NCI-H2196 treated with DMSO at 0.1 percent for 48 hours (cell line): ENCODE measurements at regions not wholly inside any gene's neighbourhood (a gene's known extent, or its start where the extent isn't known, plus 50 kb on each side); places are given as distances from the start of the nearest gene placed in this dataset.
"Not testable (repeated sequence)": the region's sequence is repeated elsewhere in the genome, so short reads cannot be mapped to it uniquely, and the experiment has no call there.

ENCODE experiments used
- DNase-seq: peaks from one replicate; lab custom pipeline; 2025; ENCODE audit not compliant: unreplicated experiment; lab: John Stamatoyannopoulos, UW

DNA sequence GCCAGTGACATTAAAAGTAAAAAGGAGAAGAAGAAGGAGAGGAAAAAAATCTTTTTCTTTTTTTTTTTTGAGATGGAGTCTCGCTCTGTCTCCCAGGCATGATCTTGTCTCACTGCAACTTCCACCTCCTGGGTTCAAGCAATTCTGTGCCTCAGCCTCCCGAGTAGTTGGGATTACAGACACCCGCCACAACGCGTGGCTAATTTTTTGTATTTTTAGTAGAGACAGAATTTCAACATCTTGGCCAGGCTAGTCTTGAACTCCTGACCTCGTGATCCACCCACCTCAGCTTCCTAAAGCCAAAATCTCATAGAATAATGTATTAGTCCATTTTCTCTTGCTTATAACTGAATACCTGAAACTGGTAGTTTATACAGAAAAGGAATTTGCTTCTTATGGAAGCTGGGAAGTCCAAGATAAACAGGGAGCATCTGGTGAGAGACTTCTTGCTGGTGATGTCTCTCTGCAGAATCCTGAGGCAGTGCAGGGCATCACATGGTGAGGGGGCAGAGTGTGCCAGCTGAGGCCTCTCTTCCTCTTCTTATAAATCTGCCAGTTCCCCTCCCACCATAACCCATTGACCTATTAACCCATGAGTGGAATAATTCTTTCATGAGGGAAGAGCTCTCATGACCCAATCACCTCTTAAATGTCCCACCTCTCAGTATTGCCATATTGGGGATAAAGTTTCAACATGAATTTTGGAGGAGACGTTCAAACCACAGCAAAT lies 466.3 kb downstream of the GADD45G start:
- DNase-seq: no peak

GRCh38 chr9:90073186-90073945 lies 468.6 kb downstream of the GADD45G start:
- no peak for DNase-seq

DNA sequence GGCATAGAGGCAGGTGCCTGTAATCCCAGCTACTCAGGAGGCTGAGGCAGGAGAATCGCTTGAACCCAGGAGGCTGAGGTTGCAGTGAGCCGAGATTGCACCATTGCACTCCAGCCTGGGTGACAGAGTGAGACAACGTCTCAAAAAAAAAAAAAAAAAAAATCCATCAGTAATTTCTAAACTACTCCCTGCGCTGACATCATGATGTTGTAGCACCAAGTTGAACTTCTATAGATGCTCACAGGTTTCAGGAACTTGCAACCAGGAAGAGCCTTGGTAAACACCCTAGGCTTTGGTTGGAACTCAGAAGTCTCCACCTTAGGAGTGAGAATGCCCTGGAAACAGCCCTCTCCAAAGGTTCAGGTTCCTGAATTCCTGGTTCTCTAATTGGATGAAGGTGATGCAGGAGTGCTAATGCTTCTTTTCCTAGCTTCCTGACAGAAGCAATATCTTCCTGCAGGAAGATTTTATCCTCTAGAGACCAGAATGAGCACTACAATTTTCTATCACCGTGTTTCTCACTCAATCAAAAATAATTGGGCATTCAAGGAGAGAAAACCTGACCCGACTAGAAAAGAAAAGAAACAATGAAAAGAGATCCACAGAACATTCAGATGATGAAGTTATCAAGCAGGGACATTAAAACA lies 469.6 kb downstream of the GADD45G start:
- no peak for DNase-seq

DNA sequence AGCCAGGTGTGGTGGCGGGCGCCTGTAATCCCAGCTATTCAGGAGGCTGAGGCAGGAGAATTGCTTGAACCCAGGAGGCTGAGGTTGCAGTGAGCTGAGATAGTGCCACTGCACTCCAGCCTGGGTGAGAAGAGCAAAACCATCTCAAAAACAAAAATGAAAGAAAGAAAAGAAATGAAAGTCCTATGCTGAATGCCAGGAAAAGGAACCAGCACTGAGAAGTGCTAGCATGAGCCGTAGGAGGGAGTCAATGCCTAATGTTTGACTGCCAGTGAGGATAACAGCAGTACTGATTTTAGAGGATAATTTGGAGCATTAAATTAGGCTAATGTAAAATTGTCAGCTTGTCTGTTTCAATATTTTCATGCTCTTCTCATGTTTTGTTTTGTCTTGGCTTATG lies 472.8 kb downstream of the GADD45G start:
- DNase-seq: not testable (repeated sequence)

DNA sequence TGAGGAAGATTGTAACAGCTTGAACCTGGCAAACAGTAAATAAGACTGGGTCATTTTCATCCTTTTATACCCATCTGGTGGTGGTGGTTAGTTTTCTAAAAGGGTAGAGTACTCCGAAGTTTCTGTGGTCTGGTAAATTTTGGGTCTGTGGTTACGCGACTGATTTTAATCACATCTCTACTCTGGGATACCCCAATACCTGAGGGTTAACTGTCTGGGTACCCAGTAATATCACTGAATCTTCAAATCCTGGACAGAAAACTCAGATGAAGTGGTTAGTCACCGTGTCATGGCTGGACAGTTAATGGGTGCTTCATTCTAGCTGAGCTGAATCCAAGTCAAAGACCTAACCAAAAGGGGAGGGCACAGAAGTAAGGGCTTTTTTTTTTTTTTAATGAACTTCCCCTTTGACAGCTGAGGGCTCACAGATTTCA lies 474.2 kb downstream of the GADD45G start:
- no peak for DNase-seq

DNA sequence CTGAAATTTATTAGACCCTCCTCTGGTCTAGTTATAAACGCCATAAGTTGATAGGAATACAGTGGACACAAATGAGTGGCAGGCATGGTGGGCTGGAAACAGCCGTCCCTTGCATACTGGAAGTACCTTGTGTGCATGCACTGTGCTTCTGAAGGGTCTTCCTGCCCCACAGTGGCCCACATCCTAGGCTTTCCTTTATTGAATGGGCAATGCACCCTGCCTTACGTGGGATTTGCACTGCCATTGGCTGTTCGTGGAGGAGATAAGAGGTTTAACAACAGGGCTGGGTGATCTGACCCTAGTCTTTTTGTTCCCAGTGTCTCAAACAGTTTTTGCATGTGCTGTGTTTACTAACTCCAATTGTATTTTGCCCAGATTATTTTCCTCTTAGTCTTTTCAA lies 480.8 kb downstream of the GADD45G start:
- DNase-seq: no peak

DNA sequence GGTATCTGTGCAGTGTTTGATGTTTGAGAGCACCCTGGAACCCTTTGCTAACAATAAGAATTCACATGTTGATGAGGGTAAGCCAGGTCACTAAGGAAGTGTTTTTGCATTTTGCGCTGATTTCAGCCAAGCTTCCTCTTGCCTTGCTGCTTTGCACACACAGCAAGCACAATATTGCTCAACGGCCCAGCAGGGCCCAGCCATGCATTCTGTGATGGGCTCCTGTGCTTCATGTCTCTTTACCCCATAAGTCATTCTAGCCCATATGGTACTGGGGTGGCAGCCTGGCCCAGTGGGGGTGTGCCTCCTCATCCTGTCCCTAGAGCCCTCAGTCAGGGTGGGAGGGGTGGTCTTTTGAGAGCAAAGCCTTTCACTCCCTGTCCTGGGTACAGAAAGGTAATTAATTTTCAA lies 481.3 kb downstream of the GADD45G start:
- DNase-seq: no peak

- DNase-seq: no peak
These were observed 483.6 kb downstream of the GADD45G start for GRCh38 chr9:90088434-90088833.

- no peak for DNase-seq
These were observed 484.0 kb downstream of the GADD45G start for GRCh38 chr9:90088856-90089255.

DNA sequence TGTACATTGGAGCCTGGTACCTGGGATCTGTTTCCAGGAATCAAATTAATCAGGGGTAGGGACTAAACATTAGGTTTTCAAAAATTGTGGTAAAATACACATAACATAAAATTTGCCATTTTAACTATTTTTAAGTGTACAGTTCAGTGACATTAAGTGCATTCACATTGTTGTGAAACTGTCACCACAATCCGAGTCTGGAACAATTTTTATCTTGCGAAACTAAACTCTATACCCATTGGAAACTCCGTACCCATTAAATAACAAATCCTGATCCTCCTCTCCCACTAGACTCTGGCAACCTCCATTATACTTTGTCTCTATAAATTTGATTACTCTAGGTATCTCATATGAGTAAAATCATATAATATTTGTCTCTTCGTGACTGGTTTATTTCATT lies 486.2 kb downstream of the GADD45G start:
- DNase-seq: no peak

- DNase-seq: no peak
These were observed 487.7 kb downstream of the GADD45G start for GRCh38 chr9:90092508-90092907.

GRCh38 chr9:90095682-90096081 lies 490.9 kb downstream of the GADD45G start:
- DNase-seq: peak; percentile 35

DNA sequence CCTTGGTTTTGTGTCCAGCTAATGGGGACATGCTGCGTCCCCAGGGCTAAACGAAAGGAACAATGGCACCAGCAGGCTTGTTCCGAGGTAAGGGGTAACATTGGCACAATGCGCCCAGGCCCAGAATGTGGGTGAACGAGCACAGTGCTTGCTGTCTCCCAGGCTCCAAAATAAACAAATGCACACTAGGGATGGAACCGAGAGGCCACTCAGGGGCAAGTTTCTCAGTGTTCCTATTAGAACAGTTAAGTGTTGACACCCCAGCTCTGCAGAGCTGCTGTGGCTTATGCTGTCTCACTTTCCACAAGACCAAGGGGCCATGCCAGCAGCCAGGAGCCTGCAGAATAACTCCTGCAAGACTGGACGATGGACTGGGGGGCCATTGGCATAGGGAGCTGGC lies 492.4 kb downstream of the GADD45G start:
- DNase-seq: no peak

GRCh38 chr9:90098408-90098807 lies 493.6 kb downstream of the GADD45G start:
- DNase-seq: no peak

DNA sequence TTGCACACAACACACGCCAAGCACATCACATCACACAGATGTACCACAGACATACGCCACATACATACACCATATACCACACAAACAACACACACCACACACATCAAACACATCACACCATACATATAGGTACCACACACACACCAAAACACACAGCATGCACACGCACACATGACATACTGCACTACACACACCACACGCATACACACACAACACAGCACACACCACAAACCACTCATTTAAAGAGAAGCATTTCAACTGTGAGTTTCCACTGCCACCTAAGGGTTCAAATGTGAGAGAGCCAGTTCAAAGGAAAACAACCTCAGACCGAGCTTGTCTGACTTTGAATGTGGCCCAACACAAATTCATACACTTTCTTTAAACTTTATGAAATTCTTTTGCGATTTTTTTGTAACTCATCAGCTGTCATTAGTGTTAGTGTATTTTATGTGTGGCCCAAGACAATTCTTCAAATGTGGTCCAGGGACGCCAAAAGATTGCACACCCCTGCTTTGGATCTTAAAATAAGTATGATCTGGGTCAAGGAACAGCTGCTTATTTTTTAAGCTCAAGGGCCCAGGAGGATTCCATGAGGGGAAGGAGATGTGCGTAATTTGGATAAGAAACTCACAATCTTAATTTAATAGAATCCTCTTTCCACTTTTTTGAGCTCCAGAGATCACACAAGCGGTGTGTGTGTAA lies 494.6 kb downstream of the GADD45G start:
- peak; percentile 35 for DNase-seq

- DNase-seq: no peak
These were observed 495.2 kb downstream of the GADD45G start for GRCh38 chr9:90100014-90100413.

DNA sequence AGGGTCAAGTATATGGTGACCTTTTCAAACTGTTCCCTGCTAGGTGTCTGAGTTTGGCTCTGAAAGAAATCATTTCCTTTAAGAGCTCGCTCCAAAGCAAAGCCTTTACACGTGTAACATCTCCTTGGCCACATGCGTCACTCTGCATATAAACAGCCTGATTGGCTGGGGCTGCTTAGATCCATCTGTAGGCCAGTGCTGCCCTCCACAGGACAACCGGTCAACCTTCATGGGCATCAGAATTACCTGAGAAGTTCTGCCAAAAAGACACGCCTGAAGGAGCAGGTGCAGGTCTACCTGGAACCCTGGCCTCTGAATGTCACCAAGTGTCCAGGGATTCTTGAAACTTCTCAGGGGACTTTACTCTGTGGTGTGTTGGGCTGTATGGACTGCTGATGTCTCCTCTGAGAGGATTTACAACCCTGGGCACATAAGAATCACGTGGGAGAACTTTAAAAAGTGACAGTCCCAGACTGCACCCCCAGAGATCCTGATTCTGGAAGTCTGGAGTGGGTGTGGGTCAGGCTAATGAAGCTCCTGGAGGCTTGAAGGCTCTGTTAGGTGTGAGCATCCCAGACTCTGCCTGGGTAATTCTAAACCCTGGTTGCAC lies 497.6 kb downstream of the GADD45G start:
- DNase-seq: peak; percentile 87

DNA sequence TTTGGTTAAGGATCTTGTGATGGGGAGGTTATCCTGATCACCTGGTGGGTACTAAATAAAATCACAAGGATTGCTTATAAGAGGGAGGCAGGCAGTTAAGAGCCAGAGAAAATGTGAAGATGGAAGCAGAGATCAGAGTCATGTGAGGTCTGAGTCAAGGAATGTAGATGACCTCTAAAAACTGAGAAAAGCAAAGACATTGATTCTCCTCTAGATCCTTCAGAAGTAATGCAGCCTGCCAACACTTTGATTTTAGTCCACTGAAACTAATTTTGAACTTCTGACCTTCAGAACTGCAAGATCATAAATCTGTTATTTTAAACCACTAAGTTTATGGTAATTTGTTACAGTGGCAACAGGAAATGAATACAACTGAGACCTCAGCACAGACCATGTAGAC lies 499.0 kb downstream of the GADD45G start:
- no peak for DNase-seq

- no peak for DNase-seq
These were observed 501.0 kb downstream of the GADD45G start for GRCh38 chr9:90105773-90106172.

DNA sequence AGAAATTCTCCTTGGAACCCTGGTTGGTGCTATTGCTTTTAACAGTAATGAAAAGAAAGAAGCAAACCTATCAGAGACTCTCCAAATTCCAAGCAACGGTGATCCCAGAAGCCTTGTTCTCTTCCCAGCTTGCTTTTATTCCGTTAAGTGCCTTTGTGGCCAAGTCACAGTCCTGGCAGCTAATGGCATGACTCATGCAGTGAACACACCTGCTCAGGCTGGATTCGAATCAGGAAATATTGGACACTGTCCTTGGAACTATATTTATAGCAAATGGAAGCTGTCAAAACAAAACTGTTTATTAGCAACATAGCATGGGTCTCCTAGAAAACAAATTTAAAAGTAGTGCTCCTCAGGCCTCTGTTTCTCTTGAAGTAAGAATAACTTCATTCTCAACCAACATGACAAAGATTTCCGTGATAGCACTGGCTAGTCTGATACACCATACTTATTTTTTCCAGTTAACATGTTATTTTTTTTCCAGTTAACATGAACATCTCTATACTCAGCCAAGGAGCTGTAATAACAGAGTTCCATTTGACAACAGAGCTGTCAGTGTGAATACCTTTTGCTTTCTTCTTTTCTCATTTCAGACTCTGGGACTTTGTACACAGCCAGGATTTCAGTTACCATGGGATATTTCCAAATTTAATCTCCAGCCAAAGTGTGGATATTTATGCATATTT lies 502.4 kb downstream of the GADD45G start:
- peak; percentile 72 for DNase-seq
